Endothelial cell of umbilical vein (primary cell): ENCODE measurements at regions not wholly inside any gene's neighbourhood (a gene's known extent, or its start where the extent isn't known, plus 50 kb on each side); places are given as distances from the start of the nearest gene placed in this dataset.
"Not testable (repeated sequence)": the region's sequence is repeated elsewhere in the genome, so short reads cannot be mapped to it uniquely, and the experiment has no call there.

ENCODE experiments used
- BruUV-seq: library from RNA; stranded (reverse); fragments of 400-500 nt; replicated peaks from 2 replicates; lab custom pipeline; 2021; lab: Mats Ljungman, UMichigan
- CTCF ChIA-PET: fragments of 300-600, 350-600 bp; sonication (Branson Sonifier 250); formaldehyde crosslinking; loops from one replicate; lab custom pipeline; 2021; ENCODE audit warnings: antibody characterized with exemption, inconsistent platforms; lab: Charles Lee
- POLR2A ChIA-PET: fragments of 300-600, 350-600 bp; sonication (Branson Sonifier 250); formaldehyde crosslinking; loops from one replicate; lab custom pipeline; 2021; ENCODE audit warnings: antibody characterized with exemption, inconsistent platforms; lab: Charles Lee
- DNase-seq: peaks from one replicate; pipeline ENCODE4 v3.0.0-alpha.2; 2011; ENCODE audit warnings: low read depth, low spot score
- FAIRE-seq: peaks from 2 replicates; lab custom pipeline; 2011; peaks lifted over from hg19 to GRCh38; lab: Jason Lieb, UNC
- H2AFZ ChIP-seq: 2 replicates; pipeline ENCODE4 v1.6.0; 2012; ENCODE audit warnings: low read depth, low read length, control low read depth, inconsistent platforms
- H3K27ac ChIP-seq: 2 replicates; pipeline ENCODE4 v1.5.1; 2011; ENCODE audit warnings: low read depth, mild to moderate bottlenecking, control low read depth, low read length, moderate library complexity; ENCODE audit not compliant: insufficient read depth
- H3K27me3 ChIP-seq, 2 experiments: 2 replicates each; pipeline versions ENCODE4 v1.6.0 to v1.6.1; 2011; ENCODE audit warnings: low read length in 2 of 2, mixed read lengths in 1 of 2; ENCODE audit not compliant: control insufficient read depth in 2 of 2, insufficient read depth in 2 of 2
- H3K36me3 ChIP-seq, 2 experiments: 2 replicates in 1 of 2; 3 replicates in 1 of 2; pipeline ENCODE4 v1.5.1; 2011; ENCODE audit warnings: low read length in 2 of 2, mild to moderate bottlenecking in 1 of 2, moderate library complexity in 1 of 2; ENCODE audit not compliant: control insufficient read depth in 2 of 2, insufficient read depth in 2 of 2; ENCODE audit errors: extremely low read depth in 1 of 2
- H3K4me1 ChIP-seq: 3 replicates; pipeline ENCODE4 v1.5.1; 2011; ENCODE audit warnings: mild to moderate bottlenecking, low read length; ENCODE audit not compliant: control insufficient read depth, insufficient read depth; ENCODE audit errors: extremely low read depth
- H3K4me2 ChIP-seq: 2 replicates; pipeline ENCODE4 v1.6.1; 2011; ENCODE audit warnings: low read length, control low read depth, mixed read lengths; ENCODE audit not compliant: insufficient read depth
- H3K4me3 ChIP-seq, 3 experiments: fragments of 200-600 bp in 1 of 3; sonication (generic), shearing (Covaris generic) in 1 of 3; replicated peaks in 1 of 3; 2 replicates each; pipeline ENCODE4 v1.5.1; 2011 to 2016; ENCODE audit warnings: control low read depth in 3 of 3, low read length in 3 of 3, mild to moderate bottlenecking in 2 of 3, inconsistent platforms in 1 of 3, low read depth in 1 of 3, moderate library complexity in 1 of 3; ENCODE audit not compliant: insufficient read depth in 1 of 3
- H3K79me2 ChIP-seq: 2 replicates; pipeline ENCODE4 v1.6.0; 2012; ENCODE audit warnings: low read length, inconsistent platforms; ENCODE audit not compliant: control insufficient read depth, insufficient read depth
- H3K9ac ChIP-seq: replicated peaks from 2 replicates; pipeline ENCODE3; 2011; ENCODE audit warnings: low read length, control low read depth; ENCODE audit not compliant: insufficient read depth; ENCODE audit errors: extremely low read depth
- H3K9me1 ChIP-seq: replicated peaks from 3 replicates; pipeline ENCODE4 v1.6.0; 2011; ENCODE audit warnings: mild to moderate bottlenecking, low read length; ENCODE audit not compliant: control insufficient read depth, insufficient read depth; ENCODE audit errors: extremely low read depth
- H3K9me3 ChIP-seq: replicated peaks from 2 replicates; pipeline ENCODE4 v1.5.1; 2012; ENCODE audit warnings: low read length, inconsistent platforms; ENCODE audit not compliant: control insufficient read depth, insufficient read depth
- H4K20me1 ChIP-seq: replicated peaks from 2 replicates; pipeline ENCODE3; 2011; ENCODE audit warnings: mild to moderate bottlenecking, low read length; ENCODE audit not compliant: control insufficient read depth, insufficient read depth; ENCODE audit errors: extremely low read depth
- CTCF ChIP-seq, 2 donors: IDR thresholded peaks; 1 replicate in 1 of 2; 2 replicates in 1 of 2; pipeline ENCODE4 v1.5.1; 2011; ENCODE audit warnings: low read length in 2 of 2, mild to moderate bottlenecking in 2 of 2, moderate library complexity in 2 of 2, control low read depth in 1 of 2, inconsistent platforms in 1 of 2, low read depth in 1 of 2; ENCODE audit not compliant: insufficient read depth in 1 of 2; ENCODE audit errors: extremely low read depth in 1 of 2
- EZH2 ChIP-seq: IDR thresholded peaks from 2 replicates; pipeline ENCODE4 v1.6.1; 2012; ENCODE audit warnings: borderline replicate concordance, low read depth, mild to moderate bottlenecking, moderate library complexity, low read length, inconsistent platforms; ENCODE audit not compliant: severe bottlenecking
- FOS ChIP-seq: IDR thresholded peaks from 2 replicates; pipeline ENCODE4 v1.6.1; 2011; ENCODE audit warnings: mild to moderate bottlenecking, low read length, moderate library complexity, borderline replicate concordance; ENCODE audit not compliant: insufficient read depth
- GATA2 ChIP-seq: IDR thresholded peaks from 2 replicates; pipeline ENCODE4 v1.7.0; 2011; ENCODE audit warnings: low read depth, mild to moderate bottlenecking, moderate library complexity, mixed read lengths, low read length; ENCODE audit not compliant: insufficient read length, insufficient read depth
- JUN ChIP-seq: IDR thresholded peaks from 2 replicates; pipeline ENCODE4 v1.6.1; 2011; ENCODE audit warnings: borderline replicate concordance, low read depth; ENCODE audit not compliant: insufficient read length, insufficient read depth
- MAX ChIP-seq: IDR thresholded peaks from 2 replicates; pipeline ENCODE4 v1.6.1; 2011; ENCODE audit not compliant: insufficient read depth, insufficient read length
- MYC ChIP-seq: IDR thresholded peaks from one replicate; pipeline ENCODE4 v1.6.1; 2011; ENCODE audit warnings: mild to moderate bottlenecking, low read depth, low read length
- POLR2A ChIP-seq: IDR thresholded peaks from 2 replicates; pipeline ENCODE4 v1.6.1; 2012; ENCODE audit warnings: low read depth, mild to moderate bottlenecking, control low read depth, low read length
- POLR2AphosphoS5 ChIP-seq: IDR thresholded peaks from 2 replicates; pipeline ENCODE4 v1.6.1; 2012; ENCODE audit warnings: low read depth, mild to moderate bottlenecking, control low read depth, low read length, moderate library complexity; ENCODE audit not compliant: insufficient read depth
- dilution Hi-C: fragments of 300-500 bp; cut with MboI; formaldehyde crosslinking; loops from one replicate; pipeline ENCODE4 v1.15.0; 2019; ENCODE audit warnings: low sequenced_read_pairs; ENCODE audit not compliant: extremely low pct_ligation_motif_present
- intact Hi-C: fragments of 100-400 bp; cut with micrococcal nuclease; formaldehyde crosslinking; loops from one replicate; pipeline ENCODE4 v1.10.0; 2022

- intact Hi-C loops, result no loop called here
- Histone ChIP-seq H3K36me3 (no peaks in the 10 kb centered on the region), H3K79me2 (no peaks in the 10 kb centered on the region), H3K27me3 (no peaks in the 10 kb centered on the region), H2AFZ (no peak overlapping the region), H3K27ac (no peak overlapping the region), H3K4me3 (no peak overlapping the region), H3K9me3 (no peaks in the 10 kb centered on the region), H3K4me1 (no peaks in the 10 kb centered on the region), H3K9ac (no peak overlapping the region), H3K4me2 (no peak overlapping the region), H4K20me1 (no peaks in the 10 kb centered on the region), H3K9me1 (no peaks in the 10 kb centered on the region)
- POLR2A ChIA-PET, result no interaction called here
- TF ChIP-seq GATA2 (no peak), MYC (no peak), MAX (no peak), POLR2A (no peak), FOS (no peak), CTCF (IDR thresholded peaks at IDR 0.05; ENCODE audit: extremely low read depth in 1 of 2, insufficient read depth in 1 of 2, low read depth in 1 of 2, low read length in 2 of 2) (no peak), JUN (no peak)
- FAIRE-seq (no peak), DNase-seq (no peak)
- CTCF ChIA-PET, result no interaction called here
- dilution Hi-C loops, result no loop called here
- no TSS peak for BruUV-seq
Measured at GRCh38 chr3:145307272-145307671, 853.7 kb downstream of the PLOD2 start.

- no peak for DNase-seq
- Histone ChIP-seq H3K79me2 (no peaks in the 10 kb centered on the region), H4K20me1 (no peaks in the 10 kb centered on the region), H3K36me3 (no peaks in the 10 kb centered on the region), H3K9ac (no peak overlapping the region), H2AFZ (no peak overlapping the region), H3K27ac (no peak overlapping the region), H3K4me3 (no peak overlapping the region), H3K9me1 (no peaks in the 10 kb centered on the region), H3K4me2 (no peak overlapping the region), H3K27me3 (no peaks in the 10 kb centered on the region), H3K9me3 (no peaks in the 10 kb centered on the region), H3K4me1 (no peaks in the 10 kb centered on the region)
- no peak for TF ChIP-seq POLR2AphosphoS5
- no peak for TF ChIP-seq POLR2A
- TF ChIP-seq EZH2, result no peak
- TF ChIP-seq GATA2, result no peak
- no peak for FAIRE-seq
- BruUV-seq, result no TSS peak
- dilution Hi-C loops, result no loop called here
- POLR2A ChIA-PET, result no interaction called here
- intact Hi-C loops, result no loop called here
- CTCF ChIA-PET, result no interaction called here
Measured at GRCh38 chr3:145313751-145314150, 847.2 kb downstream of the PLOD2 start.

- dilution Hi-C loops, H3K9me3 ChIP-seq, intact Hi-C loops, H4K20me1 ChIP-seq, H3K4me3 ChIP-seq, DNase-seq, H3K9me1 ChIP-seq, POLR2A ChIA-PET, H3K36me3 ChIP-seq, H3K27me3 ChIP-seq, H3K9ac ChIP-seq, FAIRE-seq, CTCF ChIA-PET, H3K27ac ChIP-seq, BruUV-seq, H3K79me2 ChIP-seq, H3K4me1 ChIP-seq, H3K4me2 ChIP-seq, H2AFZ ChIP-seq: not testable (repeated sequence)
Measured at GRCh38 chr3:145316253-145316652, 844.7 kb downstream of the PLOD2 start.
